Psoas muscle (tissue), 7 donors: ENCODE measurements at regions not wholly inside any gene's neighbourhood (a gene's known extent, or its start where the extent isn't known, plus 50 kb on each side); places are given as distances from the start of the nearest gene placed in this dataset.

Experiments
- ATAC-seq, 4 donors: fragments of 200-7000 bp; cut with Tn5 transposase; one replicate each; pipeline ENCODE4 v1.9.1; 2020; ENCODE audit warnings: moderate library complexity in 3 of 4, mild to moderate bottlenecking in 2 of 4
- DNase-seq, 2 donors: peaks; one replicate each; pipeline ENCODE4 v3.0.0-alpha.2; 2020
- H3K27ac ChIP-seq: fragments of 200-600 bp; one replicate; pipeline ENCODE4 v1.8.0; 2022
- H3K27me3 ChIP-seq, 3 donors: fragments of 200-600 bp in 1 of 3; one replicate each; pipeline versions ENCODE4 v1.6.1 to v1.8.0; 2013 to 2022; ENCODE audit warnings: low read length in 2 of 3, mild to moderate bottlenecking in 2 of 3, moderate library complexity in 1 of 3; ENCODE audit not compliant: insufficient read depth in 3 of 3
- H3K36me3 ChIP-seq, 2 donors: fragments of 200-600 bp in 1 of 2; one replicate each; pipeline versions ENCODE4 v1.6.1 to v1.8.0; 2013 to 2022; ENCODE audit warnings: low read depth in 1 of 2, mild to moderate bottlenecking in 1 of 2, moderate library complexity in 1 of 2; ENCODE audit not compliant: insufficient read depth in 1 of 2
- H3K4me1 ChIP-seq: fragments of 200-600 bp; one replicate; pipeline ENCODE4 v1.8.0; 2022
- H3K4me3 ChIP-seq: fragments of 200-600 bp; one replicate; pipeline ENCODE4 v1.8.0; 2022; ENCODE audit warnings: mild to moderate bottlenecking
- H3K9me3 ChIP-seq: fragments of 200-600 bp; one replicate; pipeline ENCODE4 v1.8.0; 2022
- WGBS, 3 donors: extraction: QIAGEN DNeasy Blood & Tissue Kit; methylation state at CpG; one replicate each; pipeline versions ENCODE4 v1.1.6 to v1.1.7; 2013; 5-methylcytosine and 5-hydroxymethylcytosine counted together
- intact Hi-C, 2 donors: fragments of 100-400 bp; cut with DNase I; formaldehyde crosslinking; loops; one replicate each; pipeline versions ENCODE4 v1.11.0 to v1.14.2; 2022
- TF ChIP-seq, protein P1 (sequence below): fragments of 200-600 bp; IDR thresholded peaks from one replicate; pipeline ENCODE4 v1.8.0; 2022; ENCODE audit warnings: antibody characterized with exemption
- donor health status: healthy with polysubstance abuse.
- donor health status: DM: no; HTN: no; CAD: no; lungs with moderate emphysema.
- donor health status: Bipolar disorder and iron deficiency.
- donor health status: healthy.
- donor health status: DM: yes; HTN: yes; CAD: no.
- donor health status: DM: no; HTN: no; CAD: no.
- donor health status: DM: yes; HTN: yes; CAD: no.

DNA sequence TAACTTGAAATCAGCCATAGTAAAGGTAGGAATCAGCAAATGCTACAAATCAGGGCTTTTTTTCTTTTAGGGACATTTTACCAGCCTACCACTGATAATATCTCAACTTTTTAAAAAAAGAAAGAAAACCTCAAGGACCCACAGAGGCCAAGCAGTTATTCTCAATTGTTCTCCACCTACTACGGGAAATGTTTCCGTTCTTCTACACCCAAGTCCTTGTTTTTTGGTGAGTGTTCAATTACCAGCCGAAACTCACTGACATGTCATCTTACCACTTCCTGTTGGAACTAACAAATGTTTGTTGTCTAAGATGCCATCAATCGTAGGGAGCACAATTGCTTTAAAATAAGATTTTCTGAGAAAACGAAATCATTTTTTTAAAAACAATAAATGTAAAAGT lies 50.2 kb upstream of the CDK1 start:
- ATAC-seq (no peak), DNase-seq (no peak)
- peaks cover 0 to 13% (median 8%) of the 10 kb centered on the region in 3 donors for H3K27me3 ChIP-seq
- peaks cover 3% of the 10 kb centered on the region for H3K4me1 ChIP-seq
- no peak overlapping the region for H3K27ac ChIP-seq
- intact Hi-C loops: no loop called here
- no peak overlapping the region for H3K4me3 ChIP-seq
- H3K36me3 ChIP-seq: no peaks in the 10 kb centered on the region
- TF ChIP-seq, protein P1, sequence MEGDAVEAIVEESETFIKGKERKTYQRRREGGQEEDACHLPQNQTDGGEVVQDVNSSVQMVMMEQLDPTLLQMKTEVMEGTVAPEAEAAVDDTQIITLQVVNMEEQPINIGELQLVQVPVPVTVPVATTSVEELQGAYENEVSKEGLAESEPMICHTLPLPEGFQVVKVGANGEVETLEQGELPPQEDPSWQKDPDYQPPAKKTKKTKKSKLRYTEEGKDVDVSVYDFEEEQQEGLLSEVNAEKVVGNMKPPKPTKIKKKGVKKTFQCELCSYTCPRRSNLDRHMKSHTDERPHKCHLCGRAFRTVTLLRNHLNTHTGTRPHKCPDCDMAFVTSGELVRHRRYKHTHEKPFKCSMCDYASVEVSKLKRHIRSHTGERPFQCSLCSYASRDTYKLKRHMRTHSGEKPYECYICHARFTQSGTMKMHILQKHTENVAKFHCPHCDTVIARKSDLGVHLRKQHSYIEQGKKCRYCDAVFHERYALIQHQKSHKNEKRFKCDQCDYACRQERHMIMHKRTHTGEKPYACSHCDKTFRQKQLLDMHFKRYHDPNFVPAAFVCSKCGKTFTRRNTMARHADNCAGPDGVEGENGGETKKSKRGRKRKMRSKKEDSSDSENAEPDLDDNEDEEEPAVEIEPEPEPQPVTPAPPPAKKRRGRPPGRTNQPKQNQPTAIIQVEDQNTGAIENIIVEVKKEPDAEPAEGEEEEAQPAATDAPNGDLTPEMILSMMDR: no peak
- WGBS, 3 donors: 69 to 78% (median 75%) methylated on average over 5 of the region's 5 CpGs
- no peaks in the 10 kb centered on the region for H3K9me3 ChIP-seq

- TF ChIP-seq, protein P1: no peak
- no peak overlapping the region for H3K4me3 ChIP-seq
- DNase-seq (no peak), ATAC-seq (no peak)
- no peaks in the 10 kb centered on the region for H3K4me1 ChIP-seq
- H3K36me3 ChIP-seq: no peaks in the 10 kb centered on the region
- no peaks in the 10 kb centered on the region for H3K9me3 ChIP-seq
- intact Hi-C loops: no loop called here
- no peaks in the 10 kb centered on the region for H3K27me3 ChIP-seq
- H3K27ac ChIP-seq: no peak overlapping the region
Measured at GRCh38 chr10:60726257-60726656, 52.0 kb upstream of the CDK1 start.

GRCh38 chr10:60722623-60723022 lies 55.7 kb upstream of the CDK1 start:
- no peak for ATAC-seq
- TF ChIP-seq, protein P1: no peak
- Histone ChIP-seq H3K4me3 (no peak overlapping the region), H3K4me1 (no peaks in the 10 kb centered on the region), H3K27me3 (peaks cover 0 to 1% (median 0%) of the 10 kb centered on the region in 3 donors), H3K27ac (no peak overlapping the region), H3K9me3 (no peaks in the 10 kb centered on the region), H3K36me3 (no peaks in the 10 kb centered on the region)
- DNase-seq: no peak
- intact Hi-C loops: no loop called here
- WGBS, 3 donors: 46 to 73% (median 51%) methylated on average over 3 of the region's 3 CpGs

GRCh38 chr10:60719721-60720120 lies 58.6 kb upstream of the CDK1 start:
- H3K4me1 ChIP-seq: no peaks in the 10 kb centered on the region
- 75 to 81% (median 75%) methylated on average over 1 of the region's 1 CpG for WGBS, 3 donors
- TF ChIP-seq, protein P1: no peak
- intact Hi-C loops: no loop called here
- DNase-seq (no peak), ATAC-seq (no peak)
- no peaks in the 10 kb centered on the region for H3K9me3 ChIP-seq
- no peak overlapping the region for H3K27ac ChIP-seq
- H3K36me3 ChIP-seq: no peaks in the 10 kb centered on the region
- peaks cover 0 to 1% (median 0%) of the 10 kb centered on the region in 3 donors for H3K27me3 ChIP-seq
- no peak overlapping the region for H3K4me3 ChIP-seq

- TF ChIP-seq, protein P1: no peak
- ATAC-seq (no peak), DNase-seq (no peak)
- 15 to 40% (median 25%) methylated on average over 1 of the region's 1 CpG for WGBS, 3 donors
- Histone ChIP-seq H3K4me1 (no peaks in the 10 kb centered on the region), H3K27ac (no peak overlapping the region), H3K9me3 (no peaks in the 10 kb centered on the region), H3K36me3 (no peaks in the 10 kb centered on the region), H3K27me3 (peaks cover 0 to 1% (median 0%) of the 10 kb centered on the region in 3 donors), H3K4me3 (no peak overlapping the region)
- intact Hi-C loops: no loop called here
Measured at GRCh38 chr10:60718886-60719285, 59.4 kb upstream of the CDK1 start.
